Keratinocyte (primary cell): ENCODE measurements at regions not wholly inside any gene's neighbourhood (a gene's known extent, or its start where the extent isn't known, plus 50 kb on each side); places are given as distances from the start of the nearest gene placed in this dataset.

Experiments
- CTCF ChIP-seq, 3 experiments: IDR thresholded peaks in 1 of 3; conservative IDR thresholded peaks in 1 of 3; optimal IDR thresholded peaks in 1 of 3; 2 replicates in 2 of 3; 3 replicates in 1 of 3; pipeline versions ENCODE3 to v1.5.1; 2011; ENCODE audit warnings: low read length in 3 of 3, mild to moderate bottlenecking in 3 of 3, moderate library complexity in 2 of 3, control low read depth in 1 of 3, inconsistent platforms in 1 of 3; ENCODE audit not compliant: insufficient read depth in 2 of 3; ENCODE audit errors: extremely low read depth in 1 of 3
- EZH2 ChIP-seq: IDR thresholded peaks from one replicate; pipeline ENCODE4 v1.6.1; 2012; ENCODE audit warnings: inconsistent platforms, mild to moderate bottlenecking, low read length, moderate library complexity

DNA sequence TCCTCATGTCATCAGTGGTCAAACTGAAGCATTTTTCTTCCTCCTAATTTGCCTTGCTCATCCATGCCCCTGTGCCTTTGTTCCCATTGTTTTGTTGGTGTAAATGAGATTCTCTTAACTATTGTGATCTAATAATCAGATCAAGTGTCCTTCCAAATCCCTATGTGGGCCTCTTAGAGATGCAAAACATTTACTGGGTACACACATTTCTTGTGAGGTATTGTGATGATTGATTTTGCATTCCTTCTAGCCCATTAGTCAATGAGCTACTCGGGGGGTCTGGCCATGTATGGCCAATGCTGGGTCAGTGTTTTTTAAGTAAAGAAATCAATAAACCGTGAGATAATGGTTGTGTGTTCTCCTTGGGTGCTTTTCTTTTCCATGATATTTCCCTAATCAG lies 580.4 kb downstream of the VGLL3 start:
- no peak for TF ChIP-seq CTCF (optimal IDR thresholded peaks at IDR 0.05 in 1 of 3, IDR thresholded peaks at IDR 0.05 in 1 of 3, conservative IDR thresholded peaks at IDR 0.05 in 1 of 3; ENCODE audit: extremely low read depth in 1 of 3, insufficient read depth in 2 of 3, low read length in 3 of 3)
- no peak for TF ChIP-seq EZH2
